ENCODE measurements at regions not wholly inside any gene's neighbourhood (a gene's known extent, or its start where the extent isn't known, plus 50 kb on each side); places are given as distances from the start of the nearest gene placed in this dataset.

DNA sequence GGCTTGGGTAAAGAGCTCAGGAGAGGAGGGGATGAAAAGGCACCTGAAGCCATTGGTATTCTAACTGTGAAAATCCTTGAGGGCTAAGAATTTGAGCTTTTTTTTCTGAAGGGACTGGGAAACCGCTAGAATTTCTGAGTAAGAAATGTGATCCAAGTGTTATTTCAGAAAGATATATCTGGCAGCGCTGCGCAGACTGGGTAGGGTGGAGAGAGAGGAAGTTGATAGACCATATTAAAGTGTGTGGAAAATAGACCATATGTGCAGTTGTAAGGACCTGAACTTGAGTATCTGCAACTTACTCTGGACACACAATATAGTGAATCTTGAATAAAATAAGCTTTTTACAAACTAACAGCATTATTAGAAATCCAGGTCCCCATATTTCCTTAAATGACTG, 427.4 kb downstream of the NDFIP2 start:
- no peaks in the 10 kb centered on the region; the same call in 2 of the 3 replicates for H3K9me3 Mint-ChIP-seq
- H3K27me3 Mint-ChIP-seq (ENCODE audit: insufficient read depth, low read depth, poor library complexity): no peaks in the 10 kb centered on the region
- no peak overlapping the region for H3K27ac Mint-ChIP-seq
- TF ChIP-seq JUNB (IDR thresholded peaks at IDR 0.05; ENCODE audit: unreplicated experiment) (no peak), STAT1 (IDR thresholded peaks at IDR 0.05; ENCODE audit: unreplicated experiment) (no peak), ZNF114 (CRISPR knock-in tag; IDR thresholded peaks at IDR 0.05) (no peak), EZH2 (IDR thresholded peaks at IDR 0.05; ENCODE audit: low read depth, unreplicated experiment) (no peak), NANOG (IDR thresholded peaks at IDR 0.05; ENCODE audit: borderline replicate concordance) (no peak), CREB1 (CRISPR knock-in tag; IDR thresholded peaks at IDR 0.05; ENCODE audit: low read depth) (no peak), POLR2AphosphoS5 (IDR thresholded peaks at IDR 0.05; ENCODE audit: low read depth) (no peak)
- TF ChIP-seq, protein P1, sequence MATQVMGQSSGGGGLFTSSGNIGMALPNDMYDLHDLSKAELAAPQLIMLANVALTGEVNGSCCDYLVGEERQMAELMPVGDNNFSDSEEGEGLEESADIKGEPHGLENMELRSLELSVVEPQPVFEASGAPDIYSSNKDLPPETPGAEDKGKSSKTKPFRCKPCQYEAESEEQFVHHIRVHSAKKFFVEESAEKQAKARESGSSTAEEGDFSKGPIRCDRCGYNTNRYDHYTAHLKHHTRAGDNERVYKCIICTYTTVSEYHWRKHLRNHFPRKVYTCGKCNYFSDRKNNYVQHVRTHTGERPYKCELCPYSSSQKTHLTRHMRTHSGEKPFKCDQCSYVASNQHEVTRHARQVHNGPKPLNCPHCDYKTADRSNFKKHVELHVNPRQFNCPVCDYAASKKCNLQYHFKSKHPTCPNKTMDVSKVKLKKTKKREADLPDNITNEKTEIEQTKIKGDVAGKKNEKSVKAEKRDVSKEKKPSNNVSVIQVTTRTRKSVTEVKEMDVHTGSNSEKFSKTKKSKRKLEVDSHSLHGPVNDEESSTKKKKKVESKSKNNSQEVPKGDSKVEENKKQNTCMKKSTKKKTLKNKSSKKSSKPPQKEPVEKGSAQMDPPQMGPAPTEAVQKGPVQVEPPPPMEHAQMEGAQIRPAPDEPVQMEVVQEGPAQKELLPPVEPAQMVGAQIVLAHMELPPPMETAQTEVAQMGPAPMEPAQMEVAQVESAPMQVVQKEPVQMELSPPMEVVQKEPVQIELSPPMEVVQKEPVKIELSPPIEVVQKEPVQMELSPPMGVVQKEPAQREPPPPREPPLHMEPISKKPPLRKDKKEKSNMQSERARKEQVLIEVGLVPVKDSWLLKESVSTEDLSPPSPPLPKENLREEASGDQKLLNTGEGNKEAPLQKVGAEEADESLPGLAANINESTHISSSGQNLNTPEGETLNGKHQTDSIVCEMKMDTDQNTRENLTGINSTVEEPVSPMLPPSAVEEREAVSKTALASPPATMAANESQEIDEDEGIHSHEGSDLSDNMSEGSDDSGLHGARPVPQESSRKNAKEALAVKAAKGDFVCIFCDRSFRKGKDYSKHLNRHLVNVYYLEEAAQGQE (IDR thresholded peaks at IDR 0.05; ENCODE audit: unreplicated experiment): no peak
- TF ChIP-seq, protein P2, sequence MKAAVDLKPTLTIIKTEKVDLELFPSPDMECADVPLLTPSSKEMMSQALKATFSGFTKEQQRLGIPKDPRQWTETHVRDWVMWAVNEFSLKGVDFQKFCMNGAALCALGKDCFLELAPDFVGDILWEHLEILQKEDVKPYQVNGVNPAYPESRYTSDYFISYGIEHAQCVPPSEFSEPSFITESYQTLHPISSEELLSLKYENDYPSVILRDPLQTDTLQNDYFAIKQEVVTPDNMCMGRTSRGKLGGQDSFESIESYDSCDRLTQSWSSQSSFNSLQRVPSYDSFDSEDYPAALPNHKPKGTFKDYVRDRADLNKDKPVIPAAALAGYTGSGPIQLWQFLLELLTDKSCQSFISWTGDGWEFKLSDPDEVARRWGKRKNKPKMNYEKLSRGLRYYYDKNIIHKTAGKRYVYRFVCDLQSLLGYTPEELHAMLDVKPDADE (IDR thresholded peaks at IDR 0.05): no peak
- TF ChIP-seq, protein P3, sequence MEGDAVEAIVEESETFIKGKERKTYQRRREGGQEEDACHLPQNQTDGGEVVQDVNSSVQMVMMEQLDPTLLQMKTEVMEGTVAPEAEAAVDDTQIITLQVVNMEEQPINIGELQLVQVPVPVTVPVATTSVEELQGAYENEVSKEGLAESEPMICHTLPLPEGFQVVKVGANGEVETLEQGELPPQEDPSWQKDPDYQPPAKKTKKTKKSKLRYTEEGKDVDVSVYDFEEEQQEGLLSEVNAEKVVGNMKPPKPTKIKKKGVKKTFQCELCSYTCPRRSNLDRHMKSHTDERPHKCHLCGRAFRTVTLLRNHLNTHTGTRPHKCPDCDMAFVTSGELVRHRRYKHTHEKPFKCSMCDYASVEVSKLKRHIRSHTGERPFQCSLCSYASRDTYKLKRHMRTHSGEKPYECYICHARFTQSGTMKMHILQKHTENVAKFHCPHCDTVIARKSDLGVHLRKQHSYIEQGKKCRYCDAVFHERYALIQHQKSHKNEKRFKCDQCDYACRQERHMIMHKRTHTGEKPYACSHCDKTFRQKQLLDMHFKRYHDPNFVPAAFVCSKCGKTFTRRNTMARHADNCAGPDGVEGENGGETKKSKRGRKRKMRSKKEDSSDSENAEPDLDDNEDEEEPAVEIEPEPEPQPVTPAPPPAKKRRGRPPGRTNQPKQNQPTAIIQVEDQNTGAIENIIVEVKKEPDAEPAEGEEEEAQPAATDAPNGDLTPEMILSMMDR (conservative IDR thresholded peaks at IDR 0.05; ENCODE audit: low read depth in 2 of 2): no peak
- TF ChIP-seq, protein P4, sequence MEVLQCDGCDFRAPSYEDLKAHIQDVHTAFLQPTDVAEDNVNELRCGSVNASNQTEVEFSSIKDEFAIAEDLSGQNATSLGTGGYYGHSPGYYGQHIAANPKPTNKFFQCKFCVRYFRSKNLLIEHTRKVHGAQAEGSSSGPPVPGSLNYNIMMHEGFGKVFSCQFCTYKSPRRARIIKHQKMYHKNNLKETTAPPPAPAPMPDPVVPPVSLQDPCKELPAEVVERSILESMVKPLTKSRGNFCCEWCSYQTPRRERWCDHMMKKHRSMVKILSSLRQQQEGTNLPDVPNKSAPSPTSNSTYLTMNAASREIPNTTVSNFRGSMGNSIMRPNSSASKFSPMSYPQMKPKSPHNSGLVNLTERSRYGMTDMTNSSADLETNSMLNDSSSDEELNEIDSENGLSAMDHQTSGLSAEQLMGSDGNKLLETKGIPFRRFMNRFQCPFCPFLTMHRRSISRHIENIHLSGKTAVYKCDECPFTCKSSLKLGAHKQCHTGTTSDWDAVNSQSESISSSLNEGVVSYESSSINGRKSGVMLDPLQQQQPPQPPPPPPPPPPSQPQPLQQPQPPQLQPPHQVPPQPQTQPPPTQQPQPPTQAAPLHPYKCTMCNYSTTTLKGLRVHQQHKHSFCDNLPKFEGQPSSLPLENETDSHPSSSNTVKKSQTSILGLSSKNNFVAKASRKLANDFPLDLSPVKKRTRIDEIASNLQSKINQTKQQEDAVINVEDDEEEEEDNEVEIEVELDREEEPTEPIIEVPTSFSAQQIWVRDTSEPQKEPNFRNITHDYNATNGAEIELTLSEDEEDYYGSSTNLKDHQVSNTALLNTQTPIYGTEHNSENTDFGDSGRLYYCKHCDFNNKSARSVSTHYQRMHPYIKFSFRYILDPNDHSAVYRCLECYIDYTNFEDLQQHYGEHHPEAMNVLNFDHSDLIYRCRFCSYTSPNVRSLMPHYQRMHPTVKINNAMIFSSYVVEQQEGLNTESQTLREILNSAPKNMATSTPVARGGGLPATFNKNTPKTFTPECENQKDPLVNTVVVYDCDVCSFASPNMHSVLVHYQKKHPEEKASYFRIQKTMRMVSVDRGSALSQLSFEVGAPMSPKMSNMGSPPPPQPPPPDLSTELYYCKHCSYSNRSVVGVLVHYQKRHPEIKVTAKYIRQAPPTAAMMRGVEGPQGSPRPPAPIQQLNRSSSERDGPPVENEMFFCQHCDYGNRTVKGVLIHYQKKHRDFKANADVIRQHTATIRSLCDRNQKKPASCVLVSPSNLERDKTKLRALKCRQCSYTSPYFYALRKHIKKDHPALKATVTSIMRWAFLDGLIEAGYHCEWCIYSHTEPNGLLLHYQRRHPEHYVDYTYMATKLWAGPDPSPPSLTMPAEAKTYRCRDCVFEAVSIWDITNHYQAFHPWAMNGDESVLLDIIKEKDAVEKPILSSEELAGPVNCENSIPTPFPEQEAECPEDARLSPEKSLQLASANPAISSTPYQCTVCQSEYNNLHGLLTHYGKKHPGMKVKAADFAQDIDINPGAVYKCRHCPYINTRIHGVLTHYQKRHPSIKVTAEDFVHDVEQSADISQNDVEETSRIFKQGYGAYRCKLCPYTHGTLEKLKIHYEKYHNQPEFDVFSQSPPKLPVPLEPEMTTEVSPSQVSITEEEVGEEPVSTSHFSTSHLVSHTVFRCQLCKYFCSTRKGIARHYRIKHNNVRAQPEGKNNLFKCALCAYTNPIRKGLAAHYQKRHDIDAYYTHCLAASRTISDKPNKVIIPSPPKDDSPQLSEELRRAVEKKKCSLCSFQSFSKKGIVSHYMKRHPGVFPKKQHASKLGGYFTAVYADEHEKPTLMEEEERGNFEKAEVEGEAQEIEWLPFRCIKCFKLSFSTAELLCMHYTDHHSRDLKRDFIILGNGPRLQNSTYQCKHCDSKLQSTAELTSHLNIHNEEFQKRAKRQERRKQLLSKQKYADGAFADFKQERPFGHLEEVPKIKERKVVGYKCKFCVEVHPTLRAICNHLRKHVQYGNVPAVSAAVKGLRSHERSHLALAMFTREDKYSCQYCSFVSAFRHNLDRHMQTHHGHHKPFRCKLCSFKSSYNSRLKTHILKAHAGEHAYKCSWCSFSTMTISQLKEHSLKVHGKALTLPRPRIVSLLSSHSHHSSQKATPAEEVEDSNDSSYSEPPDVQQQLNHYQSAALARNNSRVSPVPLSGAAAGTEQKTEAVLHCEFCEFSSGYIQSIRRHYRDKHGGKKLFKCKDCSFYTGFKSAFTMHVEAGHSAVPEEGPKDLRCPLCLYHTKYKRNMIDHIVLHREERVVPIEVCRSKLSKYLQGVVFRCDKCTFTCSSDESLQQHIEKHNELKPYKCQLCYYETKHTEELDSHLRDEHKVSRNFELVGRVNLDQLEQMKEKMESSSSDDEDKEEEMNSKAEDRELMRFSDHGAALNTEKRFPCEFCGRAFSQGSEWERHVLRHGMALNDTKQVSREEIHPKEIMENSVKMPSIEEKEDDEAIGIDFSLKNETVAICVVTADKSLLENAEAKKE (CRISPR knock-in tag; IDR thresholded peaks at IDR 0.05): no peak
- H3K4me3 Mint-ChIP-seq: no peak overlapping the region
- H3K4me1 Mint-ChIP-seq: peaks cover 12% of the 10 kb centered on the region
- no peaks in the 10 kb centered on the region for H3K27me3 ChIP-seq (ENCODE audit: insufficient read depth)
- ATAC-seq (no peak), DNase-seq (ENCODE audit: low spot score) (no peak)
- no peaks in the 10 kb centered on the region for H3K36me3 Mint-ChIP-seq (ENCODE audit: low read depth)
- no peaks in the 10 kb centered on the region for H3K36me3 ChIP-seq (ENCODE audit: insufficient read depth)
- H3F3A ChIP-seq (replicated peaks; ENCODE audit: low read depth): no peaks in the 10 kb centered on the region
- H3K27ac ChIP-seq (ENCODE audit: low read depth): no peak overlapping the region
- peaks cover 1% of the 10 kb centered on the region for H3K4me1 ChIP-seq (ENCODE audit: insufficient read depth)
- H3K79me2 ChIP-seq (replicated peaks; ENCODE audit: insufficient read depth): no peaks in the 10 kb centered on the region
- no peaks in the 10 kb centered on the region; the same call in 1 of the 2 replicates for H3K9me2 ChIP-seq (ENCODE audit: insufficient read depth)
- H2AFZ ChIP-seq: peak overlapping the region; percentile 74; the same call in 1 of the 2 replicates
- H3K4me2 ChIP-seq: no peak overlapping the region
- H3K4me3 ChIP-seq: no peak overlapping the region
- H4K20me1 ChIP-seq (replicated peaks; ENCODE audit: insufficient read depth): no peaks in the 10 kb centered on the region; the same call in 1 of the 2 replicates

All from GM23338 (cell line).